Stimulated activated CD8-positive, alpha-beta memory T cell treated with anti-CD3 and anti-CD28 coated beads, Interleukin-15, amount 100 ng/mL, for 48 hours (primary cell): ENCODE measurements at regions not wholly inside any gene's neighbourhood (a gene's known extent, or its start where the extent isn't known, plus 50 kb on each side); places are given as distances from the start of the nearest gene placed in this dataset.

Source experiments
- DNase-seq, 2 donors: peaks; one replicate each; pipeline ENCODE4 v3.0.0-alpha.2; 2020; ENCODE audit warnings: low read depth in 2 of 2

GRCh38 chr4:177692907-177693306, 250.7 kb upstream of the AGA start:
- DNase-seq: no peak

GRCh38 chr4:177696438-177696966, 254.3 kb upstream of the AGA start:
- DNase-seq: no peak

GRCh38 chr4:177699365-177700213, 257.4 kb upstream of the AGA start:
- no peak for DNase-seq

- DNase-seq: no peak
These were observed 264.7 kb upstream of the AGA start for GRCh38 chr4:177706916-177707315.

GRCh38 chr4:177713454-177713853, 271.2 kb upstream of the AGA start:
- DNase-seq: no peak

- no peak for DNase-seq
These were observed 275.2 kb upstream of the AGA start for GRCh38 chr4:177717407-177717806.

GRCh38 chr4:177718514-177718913, 276.3 kb upstream of the AGA start:
- no peak for DNase-seq

- no peak for DNase-seq
These were observed 283.9 kb upstream of the AGA start for GRCh38 chr4:177726111-177726510.

GRCh38 chr4:177728361-177729152, 286.3 kb upstream of the AGA start:
- DNase-seq: no peak

- no peak for DNase-seq
These were observed 287.4 kb upstream of the AGA start for GRCh38 chr4:177729681-177730080.

GRCh38 chr4:177737387-177737940, 295.2 kb upstream of the AGA start:
- no peak for DNase-seq

GRCh38 chr4:177740563-177740962, 298.3 kb upstream of the AGA start:
- no peak for DNase-seq

- DNase-seq: no peak
These were observed 317.5 kb upstream of the AGA start for GRCh38 chr4:177759729-177760128.

- no peak for DNase-seq
These were observed 319.5 kb upstream of the AGA start for GRCh38 chr4:177761692-177762091.

- DNase-seq: no peak
These were observed 326.9 kb upstream of the AGA start for GRCh38 chr4:177769155-177769554.

- no peak for DNase-seq
These were observed 328.5 kb upstream of the AGA start for GRCh38 chr4:177770776-177771175.

GRCh38 chr4:177771645-177772044, 329.4 kb upstream of the AGA start:
- no peak for DNase-seq

- no peak for DNase-seq
These were observed 336.4 kb upstream of the AGA start for GRCh38 chr4:177778623-177779022.

- DNase-seq: no peak
These were observed 342.8 kb upstream of the AGA start for GRCh38 chr4:177785000-177785399.

GRCh38 chr4:177789610-177790009, 347.4 kb upstream of the AGA start:
- DNase-seq: no peak

GRCh38 chr4:177791188-177791587, 349.0 kb upstream of the AGA start:
- no peak for DNase-seq

GRCh38 chr4:177796841-177797240, 354.6 kb upstream of the AGA start:
- no peak for DNase-seq
